Fibroblast of the aortic adventitia (primary cell): ENCODE measurements at regions not wholly inside any gene's neighbourhood (a gene's known extent, or its start where the extent isn't known, plus 50 kb on each side); places are given as distances from the start of the nearest gene placed in this dataset.

Experiments used
- DNase-seq: peaks from one replicate; pipeline ENCODE4 v3.0.0-alpha.2; 2010; ENCODE audit warnings: low read depth
- H3K4me3 ChIP-seq: 2 replicates; pipeline ENCODE4 v1.5.1; 2011; ENCODE audit warnings: low read depth, mild to moderate bottlenecking, control low read depth, low read length, moderate library complexity
- TF ChIP-seq, protein P1 (sequence below): IDR thresholded peaks from 2 replicates; pipeline ENCODE4 v1.5.1; 2011; ENCODE audit warnings: mild to moderate bottlenecking, low read length, control low read depth, inconsistent platforms; ENCODE audit not compliant: insufficient read depth

- no peak overlapping the region for H3K4me3 ChIP-seq
- DNase-seq = no peak
- TF ChIP-seq, protein P1, sequence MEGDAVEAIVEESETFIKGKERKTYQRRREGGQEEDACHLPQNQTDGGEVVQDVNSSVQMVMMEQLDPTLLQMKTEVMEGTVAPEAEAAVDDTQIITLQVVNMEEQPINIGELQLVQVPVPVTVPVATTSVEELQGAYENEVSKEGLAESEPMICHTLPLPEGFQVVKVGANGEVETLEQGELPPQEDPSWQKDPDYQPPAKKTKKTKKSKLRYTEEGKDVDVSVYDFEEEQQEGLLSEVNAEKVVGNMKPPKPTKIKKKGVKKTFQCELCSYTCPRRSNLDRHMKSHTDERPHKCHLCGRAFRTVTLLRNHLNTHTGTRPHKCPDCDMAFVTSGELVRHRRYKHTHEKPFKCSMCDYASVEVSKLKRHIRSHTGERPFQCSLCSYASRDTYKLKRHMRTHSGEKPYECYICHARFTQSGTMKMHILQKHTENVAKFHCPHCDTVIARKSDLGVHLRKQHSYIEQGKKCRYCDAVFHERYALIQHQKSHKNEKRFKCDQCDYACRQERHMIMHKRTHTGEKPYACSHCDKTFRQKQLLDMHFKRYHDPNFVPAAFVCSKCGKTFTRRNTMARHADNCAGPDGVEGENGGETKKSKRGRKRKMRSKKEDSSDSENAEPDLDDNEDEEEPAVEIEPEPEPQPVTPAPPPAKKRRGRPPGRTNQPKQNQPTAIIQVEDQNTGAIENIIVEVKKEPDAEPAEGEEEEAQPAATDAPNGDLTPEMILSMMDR = no peak
These were observed 1085.5 kb upstream of the RBFOX1 start for GRCh38 chr16:6247150-6247549.

GRCh38 chr16:6246266-6246665 lies 1086.4 kb upstream of the RBFOX1 start:
- TF ChIP-seq, protein P1 = no peak
- no peak overlapping the region for H3K4me3 ChIP-seq
- no peak for DNase-seq

GRCh38 chr16:6232056-6232455 lies 1100.6 kb upstream of the RBFOX1 start:
- H3K4me3 ChIP-seq = no peak overlapping the region
- no peak for DNase-seq
- TF ChIP-seq, protein P1 = no peak

DNA sequence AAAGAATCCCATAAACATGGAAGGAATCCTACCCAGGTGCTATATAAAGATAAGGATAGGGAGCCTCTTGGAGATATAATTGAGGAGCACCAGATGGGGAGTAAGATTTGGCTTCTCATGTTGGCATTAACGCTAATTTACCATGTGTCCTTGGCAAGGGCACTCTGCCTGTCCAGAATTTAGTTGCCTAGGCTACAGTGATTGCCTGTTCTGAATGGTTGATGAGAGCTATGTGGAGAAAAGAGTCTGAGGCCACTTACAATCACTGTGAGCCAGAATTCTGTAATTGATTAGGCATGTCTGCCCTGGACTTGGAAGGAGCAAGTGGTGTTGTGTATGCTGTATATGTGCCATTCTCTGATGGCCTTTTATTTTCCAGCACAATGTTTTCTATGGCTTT lies 1101.2 kb upstream of the RBFOX1 start:
- DNase-seq = no peak
- TF ChIP-seq, protein P1 = no peak
- H3K4me3 ChIP-seq = no peak overlapping the region

- TF ChIP-seq, protein P1 = no peak
- DNase-seq = no peak
These were observed 1103.5 kb upstream of the RBFOX1 start for GRCh38 chr16:6229186-6229585.

DNA sequence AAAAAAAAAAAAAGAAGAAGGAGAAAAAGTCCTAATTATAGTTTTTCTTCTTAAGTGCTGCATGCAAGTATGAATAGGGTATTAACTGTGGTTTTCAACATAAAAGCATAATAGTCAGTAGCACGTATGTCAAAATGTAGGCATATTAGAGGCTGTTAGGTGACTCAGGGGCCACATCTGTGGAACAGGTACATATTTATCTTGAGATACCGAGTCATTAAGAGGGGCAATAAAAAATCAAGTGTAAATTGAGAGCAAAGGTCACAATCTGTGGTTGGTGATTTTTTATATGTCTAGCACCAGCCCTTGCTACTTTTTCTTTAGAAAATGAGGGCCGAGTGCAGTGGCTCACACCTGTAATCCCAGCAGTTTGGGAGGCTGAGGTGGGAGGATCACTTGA lies 1113.8 kb upstream of the RBFOX1 start:
- H3K4me3 ChIP-seq = no peak overlapping the region
- TF ChIP-seq, protein P1 = no peak
- DNase-seq = no peak

More at GRCh38 chr16:6229186-6229585, 1103.5 kb upstream of the RBFOX1 start:
- no peak overlapping the region for H3K4me3 ChIP-seq

DNA sequence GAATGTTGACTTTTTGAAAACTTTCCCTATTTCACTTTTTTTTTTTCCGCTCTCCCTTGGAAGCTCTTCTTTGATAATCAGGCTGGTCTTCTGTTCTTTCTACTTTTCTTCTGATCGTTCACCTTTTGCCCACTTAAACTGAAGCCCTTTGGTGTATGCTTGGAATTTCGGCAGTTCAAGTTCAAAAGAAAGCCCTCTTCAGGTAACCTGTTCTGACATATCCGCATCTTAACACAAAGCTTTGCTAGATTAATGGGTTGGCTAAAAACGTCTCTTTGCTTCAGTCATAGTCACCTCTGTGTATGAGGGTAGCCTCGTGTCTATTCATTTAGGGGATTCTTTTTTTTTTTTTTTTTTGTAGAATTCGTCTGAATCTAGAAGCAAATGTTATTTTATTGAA lies 1115.8 kb upstream of the RBFOX1 start:
- DNase-seq = no peak
- H3K4me3 ChIP-seq = no peak overlapping the region
- TF ChIP-seq, protein P1 = no peak
